Esophagus (tissue), 2 donors: ENCODE measurements at regions not wholly inside any gene's neighbourhood (a gene's known extent, or its start where the extent isn't known, plus 50 kb on each side); places are given as distances from the start of the nearest gene placed in this dataset.

Source experiments
- H3K27ac ChIP-seq, 2 donors: one replicate each; pipeline ENCODE4 v1.5.1; 2013; ENCODE audit warnings: low read depth in 2 of 2, mild to moderate bottlenecking in 2 of 2, inconsistent platforms in 1 of 2, low read length in 1 of 2, moderate library complexity in 1 of 2
- H3K27me3 ChIP-seq, 2 donors: one replicate each; pipeline ENCODE4 v1.6.1; 2013; ENCODE audit warnings: low read length in 2 of 2, control low read depth in 1 of 2, mild to moderate bottlenecking in 1 of 2; ENCODE audit not compliant: insufficient read depth in 2 of 2, control insufficient read depth in 1 of 2
- H3K36me3 ChIP-seq, 2 donors: one replicate each; pipeline ENCODE4 v1.6.1; 2013; ENCODE audit warnings: low read length in 1 of 2; ENCODE audit not compliant: control insufficient read depth in 2 of 2, insufficient read depth in 2 of 2
- H3K4me1 ChIP-seq, 2 donors: one replicate each; pipeline ENCODE4 v1.6.1; 2013; ENCODE audit warnings: low read length in 1 of 2; ENCODE audit not compliant: control insufficient read depth in 2 of 2, insufficient read depth in 2 of 2
- H3K4me3 ChIP-seq, 2 donors: one replicate each; pipeline ENCODE4 v1.5.1; 2013; ENCODE audit warnings: low read length in 2 of 2, mild to moderate bottlenecking in 2 of 2, low read depth in 1 of 2, moderate library complexity in 1 of 2
- H3K9me3 ChIP-seq, 2 donors: one replicate each; pipeline ENCODE4 v1.6.1; 2013; ENCODE audit warnings: mild to moderate bottlenecking in 2 of 2, low read depth in 1 of 2, low read length in 1 of 2, moderate library complexity in 1 of 2; ENCODE audit not compliant: control insufficient read depth in 2 of 2, insufficient read depth in 1 of 2
- WGBS, 2 donors: extraction: QIAGEN DNeasy Blood & Tissue Kit; methylation state at CpG; one replicate each; pipeline ENCODE4 v1.1.7; 2013; 5-methylcytosine and 5-hydroxymethylcytosine counted together
- donor health status: healthy with polysubstance abuse.
- donor health status: Bipolar disorder and iron deficiency.

DNA sequence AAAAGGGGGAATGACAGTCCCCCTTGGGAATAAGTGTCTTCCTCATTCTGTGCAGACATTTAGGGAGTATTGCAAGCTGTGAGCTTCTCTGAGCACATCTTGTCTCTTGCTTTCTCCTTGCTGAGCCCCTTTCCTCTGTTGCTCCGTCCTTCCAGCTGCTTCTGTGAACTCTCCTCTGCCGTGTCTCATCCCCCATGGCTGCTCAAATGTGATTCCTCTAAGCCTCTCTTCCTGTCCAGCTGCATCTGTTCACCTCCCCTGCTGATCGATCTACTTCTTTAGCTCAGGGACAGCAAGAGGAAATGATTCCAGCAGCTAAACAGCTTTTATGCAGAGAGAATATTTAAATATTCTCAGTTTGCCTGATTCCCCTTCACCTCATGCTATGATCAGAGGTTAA is 328.0 kb upstream of the DNAJC19 start:
- 25 to 42% methylated on average over 3 of the region's 3 CpGs for WGBS, 2 donors

DNA sequence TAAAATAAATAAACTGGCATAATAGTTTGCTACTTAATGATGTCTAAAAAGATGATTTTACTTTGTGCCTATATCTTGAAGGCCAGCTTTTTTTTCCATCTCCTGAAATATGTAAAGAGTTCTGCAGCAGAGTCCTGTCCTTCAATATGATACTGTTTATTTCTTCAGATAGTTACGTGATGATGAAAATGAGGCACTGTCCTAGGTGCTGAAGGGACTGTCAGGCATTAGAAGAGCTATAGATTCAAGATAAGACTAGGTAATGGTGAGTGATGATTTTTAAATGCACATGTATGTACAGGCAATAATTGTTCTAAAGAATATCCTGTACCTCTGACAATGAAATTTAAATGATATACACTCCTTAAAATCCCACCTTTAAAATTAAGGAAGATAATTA is 326.9 kb upstream of the DNAJC19 start:
- no peaks in the 10 kb centered on the region for H3K36me3 ChIP-seq
- no peak overlapping the region for H3K4me3 ChIP-seq
- H3K27me3 ChIP-seq: no peaks in the 10 kb centered on the region
- H3K9me3 ChIP-seq: no peaks in the 10 kb centered on the region
- H3K27ac ChIP-seq: no peak overlapping the region
- no peaks in the 10 kb centered on the region for H3K4me1 ChIP-seq
- 7 to 8% methylated on average over 1 of the region's 1 CpG for WGBS, 2 donors

More for the DNA sequence above, 328.0 kb upstream of the DNAJC19 start:
- no peak overlapping the region for H3K27ac ChIP-seq
- H3K36me3 ChIP-seq: no peaks in the 10 kb centered on the region
- H3K4me3 ChIP-seq: no peak overlapping the region
- H3K27me3 ChIP-seq: no peaks in the 10 kb centered on the region
- H3K9me3 ChIP-seq: no peaks in the 10 kb centered on the region
- no peaks in the 10 kb centered on the region for H3K4me1 ChIP-seq

DNA sequence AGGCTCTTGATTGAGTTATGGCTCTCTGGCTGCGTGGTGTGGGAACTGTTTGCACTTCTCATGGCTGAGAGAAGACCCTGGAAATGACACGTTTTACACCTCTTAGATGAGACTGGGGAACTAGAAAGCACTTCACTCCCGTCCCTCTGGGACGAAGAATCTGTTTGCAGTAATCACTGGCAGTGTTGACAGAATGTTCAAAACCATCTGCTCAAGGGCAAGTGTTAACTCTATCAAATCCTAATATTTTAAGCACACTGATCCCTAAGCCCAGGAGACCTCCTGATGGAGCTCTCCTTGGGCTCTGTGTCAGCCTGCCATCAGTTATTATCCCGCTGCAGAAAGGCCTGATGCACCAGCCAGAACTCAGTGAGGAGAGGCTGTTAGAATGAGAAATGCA is 323.8 kb upstream of the DNAJC19 start:
- H3K4me1 ChIP-seq: no peaks in the 10 kb centered on the region
- 18 to 22% methylated on average over 5 of the region's 5 CpGs for WGBS, 2 donors
- no peaks in the 10 kb centered on the region for H3K27me3 ChIP-seq
- H3K36me3 ChIP-seq: no peaks in the 10 kb centered on the region
- no peak overlapping the region for H3K27ac ChIP-seq
- no peaks in the 10 kb centered on the region for H3K9me3 ChIP-seq
- no peak overlapping the region for H3K4me3 ChIP-seq

DNA sequence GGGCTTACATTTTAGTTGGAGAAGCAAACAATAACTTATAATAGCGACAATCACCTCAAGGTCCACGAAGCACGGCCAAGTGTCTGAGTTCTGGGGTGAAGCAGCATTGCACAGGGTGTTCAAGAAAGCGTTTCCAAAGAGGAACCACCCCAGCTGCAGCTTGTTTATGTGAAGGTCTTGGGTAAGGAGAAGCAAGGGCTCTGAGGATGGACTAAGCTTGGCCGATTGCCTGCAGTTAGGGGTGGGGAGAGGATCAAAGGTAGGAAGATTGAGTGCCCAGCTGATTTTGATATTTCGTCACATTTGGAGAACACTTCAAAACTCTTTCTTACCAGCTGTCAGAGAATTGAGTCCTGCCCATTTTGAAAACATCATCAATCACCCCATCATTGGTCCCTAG is 321.6 kb upstream of the DNAJC19 start:
- Histone ChIP-seq H3K4me3 (no peak overlapping the region), H3K27ac (no peak overlapping the region), H3K27me3 (no peaks in the 10 kb centered on the region), H3K9me3 (no peaks in the 10 kb centered on the region), H3K36me3 (no peaks in the 10 kb centered on the region), H3K4me1 (no peaks in the 10 kb centered on the region)
- WGBS, 2 donors: 36 to 48% methylated on average over 6 of the region's 6 CpGs

DNA sequence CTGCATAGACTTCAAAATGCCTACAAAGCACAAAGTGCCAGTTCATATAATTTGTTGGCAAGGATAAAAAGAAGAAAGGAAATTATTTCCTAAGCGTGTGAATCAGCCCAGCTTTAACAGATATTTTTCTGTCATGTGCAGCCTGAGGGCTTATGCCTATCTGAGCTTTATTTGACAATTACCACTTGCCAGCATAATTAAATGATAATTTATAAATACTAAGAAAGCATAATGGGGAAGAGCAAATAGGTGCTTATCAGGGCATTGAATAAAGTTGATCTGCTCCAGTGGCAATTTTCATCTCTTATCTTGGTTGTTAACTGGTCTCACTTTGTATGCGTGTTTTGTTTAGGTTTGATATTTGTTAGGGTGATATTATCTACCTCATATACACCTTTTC is 313.4 kb upstream of the DNAJC19 start:
- H3K9me3 ChIP-seq: no peaks in the 10 kb centered on the region
- 47 to 49% methylated on average over 2 of the region's 2 CpGs for WGBS, 2 donors
- no peak overlapping the region for H3K4me3 ChIP-seq
- H3K27ac ChIP-seq: no peak overlapping the region
- H3K36me3 ChIP-seq: no peaks in the 10 kb centered on the region
- no peaks in the 10 kb centered on the region for H3K4me1 ChIP-seq
- H3K27me3 ChIP-seq: no peaks in the 10 kb centered on the region

DNA sequence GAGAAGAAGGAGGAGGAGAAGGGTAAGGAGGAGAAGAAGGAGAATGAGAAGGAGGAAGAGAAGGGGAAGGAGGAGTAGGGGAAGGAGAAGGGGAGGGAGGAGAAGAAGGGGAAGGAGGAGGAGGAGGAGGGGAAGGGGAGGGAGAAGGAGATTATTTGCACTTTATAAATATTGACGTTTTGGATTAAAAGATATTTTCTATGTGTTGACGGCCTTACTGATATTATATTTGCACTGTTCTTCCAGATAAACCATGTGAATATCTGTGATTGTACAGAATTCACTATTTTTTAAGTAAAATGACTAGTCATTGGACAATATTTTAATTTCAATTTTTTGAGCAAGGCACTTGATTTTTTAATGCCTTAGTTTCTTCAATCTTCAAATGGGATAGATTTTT is 310.5 kb upstream of the DNAJC19 start:
- no peak overlapping the region for H3K27ac ChIP-seq
- H3K4me3 ChIP-seq: no peak overlapping the region
- 52 to 60% methylated on average over 2 of the region's 2 CpGs for WGBS, 2 donors
- no peaks in the 10 kb centered on the region for H3K36me3 ChIP-seq
- no peaks in the 10 kb centered on the region for H3K27me3 ChIP-seq
- no peaks in the 10 kb centered on the region for H3K9me3 ChIP-seq
- no peaks in the 10 kb centered on the region for H3K4me1 ChIP-seq

DNA sequence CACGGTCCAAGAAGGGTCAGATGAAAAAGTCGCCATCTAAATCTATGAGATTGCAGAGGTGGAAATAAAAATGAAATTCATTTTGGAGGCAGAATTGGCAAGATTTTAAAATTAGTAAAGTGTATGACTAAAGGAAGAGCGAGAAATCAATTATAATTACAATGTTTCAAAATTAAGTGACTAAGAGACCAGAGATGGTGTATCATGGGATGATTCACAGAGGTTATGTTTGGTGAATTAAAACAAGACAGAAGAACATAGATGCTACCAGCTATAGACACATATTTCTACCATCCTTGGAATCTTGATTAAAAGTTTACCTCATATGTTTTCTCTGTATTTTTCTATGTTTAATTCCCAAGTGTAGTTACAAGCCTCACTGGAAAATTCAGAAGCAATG is 308.9 kb upstream of the DNAJC19 start:
- H3K9me3 ChIP-seq: no peaks in the 10 kb centered on the region
- H3K36me3 ChIP-seq: no peaks in the 10 kb centered on the region
- 83 to 86% methylated on average over 3 of the region's 3 CpGs for WGBS, 2 donors
- H3K27me3 ChIP-seq: no peaks in the 10 kb centered on the region
- no peak overlapping the region for H3K4me3 ChIP-seq
- no peaks in the 10 kb centered on the region for H3K4me1 ChIP-seq
- H3K27ac ChIP-seq: no peak overlapping the region

DNA sequence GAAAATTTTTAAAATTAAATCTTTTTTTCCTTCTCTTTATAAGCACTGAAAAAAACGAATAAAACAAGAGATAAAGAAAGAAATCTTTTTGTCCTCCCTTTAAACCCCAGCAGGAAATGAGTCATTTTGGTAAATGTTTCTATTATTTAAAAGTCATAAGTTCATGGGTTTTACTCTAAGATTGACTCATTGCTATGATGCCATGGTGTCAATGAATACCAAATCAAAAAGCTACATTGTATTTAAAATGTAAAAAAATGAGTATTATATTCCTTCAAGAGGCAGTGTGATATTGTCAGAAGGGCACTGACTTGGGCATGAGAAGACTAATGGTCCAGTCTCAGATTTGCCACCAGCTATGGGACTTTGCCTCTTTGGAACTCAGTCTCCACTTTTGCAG is 303.4 kb upstream of the DNAJC19 start:
- H3K4me3 ChIP-seq: no peak overlapping the region
- 14 to 26% methylated on average over 1 of the region's 1 CpG for WGBS, 2 donors
- H3K27me3 ChIP-seq: no peaks in the 10 kb centered on the region
- no peaks in the 10 kb centered on the region for H3K4me1 ChIP-seq
- H3K36me3 ChIP-seq: no peaks in the 10 kb centered on the region
- no peak overlapping the region for H3K27ac ChIP-seq
- no peaks in the 10 kb centered on the region for H3K9me3 ChIP-seq

DNA sequence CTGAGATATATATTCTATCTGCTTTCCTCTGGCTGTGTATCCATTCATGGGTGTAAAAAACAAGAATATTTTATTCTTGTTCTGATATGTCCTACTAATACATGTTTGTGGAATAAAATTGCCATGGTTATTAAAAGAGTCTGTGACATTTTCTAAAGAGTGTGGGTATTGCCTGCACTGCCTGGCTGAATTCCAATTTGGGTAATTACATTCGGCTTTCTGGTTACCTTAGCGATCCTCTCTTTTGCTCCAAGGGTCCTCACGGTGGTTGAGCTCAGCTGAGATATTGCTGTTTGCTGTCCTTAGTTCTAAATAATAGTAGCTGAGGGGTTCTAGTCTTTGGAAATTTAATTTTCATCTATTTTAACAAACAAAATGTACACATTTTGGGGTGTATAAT is 301.4 kb upstream of the DNAJC19 start:
- Histone ChIP-seq H3K27ac (no peak overlapping the region), H3K4me3 (no peak overlapping the region), H3K4me1 (no peaks in the 10 kb centered on the region), H3K36me3 (no peaks in the 10 kb centered on the region), H3K9me3 (no peaks in the 10 kb centered on the region), H3K27me3 (no peaks in the 10 kb centered on the region)
- WGBS, 2 donors: 56 to 66% methylated on average over 3 of the region's 3 CpGs

DNA sequence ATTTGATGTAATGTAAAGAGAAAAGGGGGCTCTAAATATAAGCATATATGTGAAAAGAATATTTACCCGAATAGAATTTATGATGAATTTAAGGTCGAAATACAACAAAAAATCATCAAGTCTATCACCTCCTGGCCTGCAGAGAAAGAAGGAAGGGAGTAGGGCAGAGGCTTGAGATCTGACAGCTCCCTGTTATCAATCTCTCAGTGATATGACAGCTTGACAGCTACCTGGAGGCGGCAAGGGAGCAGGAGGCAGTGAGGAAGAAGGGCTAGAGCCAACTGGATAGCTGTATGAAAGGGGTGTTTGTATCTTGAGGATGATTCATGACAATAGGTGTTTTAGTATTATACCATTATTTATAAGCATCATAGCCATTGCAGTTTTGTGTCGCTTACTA is 299.8 kb upstream of the DNAJC19 start:
- H3K4me3 ChIP-seq: no peak overlapping the region
- H3K4me1 ChIP-seq: no peaks in the 10 kb centered on the region
- no peaks in the 10 kb centered on the region for H3K9me3 ChIP-seq
- H3K36me3 ChIP-seq: no peaks in the 10 kb centered on the region
- no peaks in the 10 kb centered on the region for H3K27me3 ChIP-seq
- WGBS, 2 donors: 78% methylated on average over 4 of the region's 4 CpGs
- no peak overlapping the region for H3K27ac ChIP-seq
